Stimulated activated CD4-positive, alpha-beta T cell treated with anti-CD3 and anti-CD28 coated beads, Interleukin-4, amount 100 ng/mL, for 4 hours (primary cell): ENCODE measurements at regions not wholly inside any gene's neighbourhood (a gene's known extent, or its start where the extent isn't known, plus 50 kb on each side); places are given as distances from the start of the nearest gene placed in this dataset.
"Not testable (repeated sequence)": the region's sequence is repeated elsewhere in the genome, so short reads cannot be mapped to it uniquely, and the experiment has no call there.

Source experiments
- DNase-seq, 2 experiments: peaks; one replicate each; pipeline ENCODE4 v3.0.0-alpha.2; 2020

DNA sequence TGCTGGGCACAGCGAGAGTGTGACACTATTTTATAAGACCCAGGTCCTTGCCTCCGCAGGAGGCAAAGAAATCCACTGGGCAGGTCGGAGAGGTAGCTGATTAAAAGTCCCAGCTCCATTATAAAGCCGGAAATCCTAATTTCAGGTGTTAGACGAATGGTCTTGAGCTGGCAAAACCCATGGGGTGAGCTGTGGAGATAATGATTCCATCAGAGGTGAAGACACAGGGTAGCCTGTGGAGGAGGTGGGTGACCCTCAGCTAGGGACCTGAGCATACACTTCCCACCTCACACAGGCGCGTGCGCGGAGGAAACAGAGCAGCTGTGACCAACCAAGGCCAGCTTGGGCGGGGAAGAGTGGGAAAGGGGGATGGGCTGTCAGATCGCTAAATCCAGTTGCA lies 201.7 kb upstream of the CXCR4 start:
- DNase-seq: no peak

DNA sequence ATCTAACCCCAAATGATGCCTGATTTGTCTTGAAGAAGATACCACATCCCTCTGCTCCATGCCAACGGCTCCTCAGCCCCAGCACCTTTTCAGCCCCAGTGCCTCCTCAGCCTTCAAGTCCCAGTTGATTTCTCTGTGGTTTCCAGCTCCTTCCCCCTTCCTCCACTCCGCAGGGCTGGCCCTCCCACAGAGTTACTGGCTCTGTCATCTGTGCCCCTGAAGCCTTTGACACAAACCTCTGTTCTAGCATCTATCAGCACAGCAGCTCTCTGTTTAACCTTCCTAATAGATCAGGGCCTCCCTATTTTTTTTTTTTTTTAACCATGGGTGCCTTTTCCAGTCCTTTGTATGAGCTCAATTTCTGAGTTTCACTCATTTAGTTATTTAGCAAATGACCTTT lies 201.3 kb upstream of the CXCR4 start:
- no peak for DNase-seq

- DNase-seq: no peak
Observed at GRCh38 chr2:136314240-136314639, 196.3 kb upstream of the CXCR4 start.

- DNase-seq: not testable (repeated sequence)
Observed at GRCh38 chr2:136312568-136312967, 194.6 kb upstream of the CXCR4 start.

GRCh38 chr2:136310797-136311603 lies 193.1 kb upstream of the CXCR4 start:
- no peak for DNase-seq

- no peak for DNase-seq
Observed at GRCh38 chr2:136310005-136310495, 192.1 kb upstream of the CXCR4 start.

- DNase-seq: no peak
Observed at GRCh38 chr2:136308611-136309010, 190.7 kb upstream of the CXCR4 start.

GRCh38 chr2:136306836-136307235 lies 188.9 kb upstream of the CXCR4 start:
- DNase-seq: no peak

GRCh38 chr2:136305517-136306192 lies 187.7 kb upstream of the CXCR4 start:
- DNase-seq: peak; percentile 43 to 65

DNA sequence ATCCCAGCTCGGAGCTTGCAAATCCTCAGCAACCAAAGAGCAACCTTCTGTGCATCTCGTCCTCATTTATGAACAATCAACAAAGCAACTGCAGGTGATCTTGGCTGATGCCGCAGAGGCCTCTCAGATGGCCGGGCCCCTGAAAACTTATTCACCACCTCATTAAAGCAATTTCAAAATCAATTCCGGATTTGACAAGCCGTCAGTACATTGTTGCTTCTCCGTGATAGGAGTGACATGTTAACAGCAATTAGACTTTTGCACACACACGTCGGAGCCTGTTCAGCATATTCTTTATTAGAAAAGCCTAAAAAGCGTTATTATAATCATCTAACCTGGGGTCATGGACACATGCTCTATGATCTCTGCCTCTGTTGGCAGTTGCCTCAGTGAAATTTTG lies 183.1 kb upstream of the CXCR4 start:
- DNase-seq: no peak

DNA sequence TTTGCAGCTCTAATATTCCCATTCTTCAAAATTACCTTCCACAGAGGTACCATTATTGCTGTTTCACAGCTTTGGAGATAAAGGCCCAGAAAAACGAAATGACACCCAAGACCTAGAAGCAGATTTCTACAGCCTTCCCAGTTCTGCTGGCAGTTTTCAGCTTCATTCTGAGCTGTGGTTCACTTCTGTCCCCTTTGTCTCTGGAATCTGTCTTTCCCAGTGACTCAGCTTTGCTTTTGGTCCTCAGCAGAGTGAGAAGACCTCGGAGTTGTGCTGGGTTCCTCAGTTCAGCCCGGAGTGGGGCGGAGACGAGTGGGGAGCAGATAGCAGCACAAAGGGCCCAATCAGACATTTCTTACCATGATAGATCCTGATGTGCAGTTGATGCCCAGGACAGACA lies 180.7 kb upstream of the CXCR4 start:
- no peak for DNase-seq

DNA sequence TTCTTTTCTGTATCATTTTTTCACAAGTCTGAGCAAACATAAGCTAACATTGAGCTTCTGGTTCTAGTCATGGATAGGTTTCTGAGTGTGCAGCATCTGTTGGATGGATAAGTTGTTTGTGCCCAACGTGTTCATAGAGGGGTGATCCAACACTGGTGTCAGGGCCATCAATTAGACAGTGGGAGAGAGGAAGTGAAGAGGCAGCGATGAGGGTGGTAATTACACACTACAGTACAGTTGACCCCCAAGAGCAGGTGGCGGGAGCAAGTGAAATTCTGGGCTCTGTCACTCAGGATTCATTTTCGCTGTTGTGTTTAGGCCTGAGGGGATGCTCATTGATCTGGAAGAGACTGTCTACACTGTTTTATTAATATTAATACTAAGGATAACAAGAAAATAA lies 180.0 kb upstream of the CXCR4 start:
- no peak for DNase-seq

- no peak for DNase-seq
Observed at GRCh38 chr2:136297312-136297711, 179.4 kb upstream of the CXCR4 start.

- no peak for DNase-seq
Observed at GRCh38 chr2:136295168-136295567, 177.2 kb upstream of the CXCR4 start.

DNA sequence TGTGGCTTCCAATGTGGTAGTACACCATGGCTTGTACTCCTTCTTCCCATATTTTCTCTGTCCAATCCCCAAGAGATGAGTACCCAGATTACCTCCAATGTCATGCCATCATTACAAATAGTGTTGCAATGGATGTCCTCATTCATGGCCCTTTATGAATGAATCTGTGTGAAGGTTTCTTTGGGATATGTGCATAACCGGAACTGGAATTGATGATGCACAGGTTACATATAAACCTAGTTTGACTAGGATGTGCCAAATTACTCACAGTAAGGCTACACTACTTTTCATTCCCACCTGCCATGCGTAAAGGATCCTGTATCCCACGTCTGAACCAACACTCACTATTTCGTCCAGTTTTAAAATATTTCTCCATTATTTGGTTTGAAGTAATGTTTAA lies 173.9 kb upstream of the CXCR4 start:
- no peak for DNase-seq

GRCh38 chr2:136290326-136290725 lies 172.4 kb upstream of the CXCR4 start:
- DNase-seq: no peak

GRCh38 chr2:136288249-136288648 lies 170.3 kb upstream of the CXCR4 start:
- DNase-seq: no peak

DNA sequence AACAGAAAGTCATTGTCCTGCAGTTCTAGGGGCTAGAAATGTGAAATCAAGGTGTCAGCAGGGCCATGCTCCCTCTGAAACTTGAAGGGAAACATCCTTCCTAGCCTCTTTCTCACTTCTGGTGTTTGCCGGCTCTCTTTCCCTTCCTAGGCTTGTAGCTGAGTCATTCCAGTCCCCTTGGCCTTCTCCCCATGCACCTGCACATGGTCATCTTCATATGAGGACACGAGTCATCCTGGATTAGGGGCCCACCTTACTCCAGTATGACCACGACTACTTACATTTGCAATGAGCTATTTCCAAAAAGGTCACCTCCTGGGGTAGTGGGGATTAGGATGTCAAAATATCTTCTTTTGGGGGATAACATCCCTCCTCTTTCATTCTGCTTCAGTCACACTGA lies 168.5 kb upstream of the CXCR4 start:
- DNase-seq: no peak

- no peak for DNase-seq
Observed at GRCh38 chr2:136284226-136285119, 166.5 kb upstream of the CXCR4 start.

- DNase-seq: no peak
Observed at GRCh38 chr2:136282251-136282650, 164.3 kb upstream of the CXCR4 start.

DNA sequence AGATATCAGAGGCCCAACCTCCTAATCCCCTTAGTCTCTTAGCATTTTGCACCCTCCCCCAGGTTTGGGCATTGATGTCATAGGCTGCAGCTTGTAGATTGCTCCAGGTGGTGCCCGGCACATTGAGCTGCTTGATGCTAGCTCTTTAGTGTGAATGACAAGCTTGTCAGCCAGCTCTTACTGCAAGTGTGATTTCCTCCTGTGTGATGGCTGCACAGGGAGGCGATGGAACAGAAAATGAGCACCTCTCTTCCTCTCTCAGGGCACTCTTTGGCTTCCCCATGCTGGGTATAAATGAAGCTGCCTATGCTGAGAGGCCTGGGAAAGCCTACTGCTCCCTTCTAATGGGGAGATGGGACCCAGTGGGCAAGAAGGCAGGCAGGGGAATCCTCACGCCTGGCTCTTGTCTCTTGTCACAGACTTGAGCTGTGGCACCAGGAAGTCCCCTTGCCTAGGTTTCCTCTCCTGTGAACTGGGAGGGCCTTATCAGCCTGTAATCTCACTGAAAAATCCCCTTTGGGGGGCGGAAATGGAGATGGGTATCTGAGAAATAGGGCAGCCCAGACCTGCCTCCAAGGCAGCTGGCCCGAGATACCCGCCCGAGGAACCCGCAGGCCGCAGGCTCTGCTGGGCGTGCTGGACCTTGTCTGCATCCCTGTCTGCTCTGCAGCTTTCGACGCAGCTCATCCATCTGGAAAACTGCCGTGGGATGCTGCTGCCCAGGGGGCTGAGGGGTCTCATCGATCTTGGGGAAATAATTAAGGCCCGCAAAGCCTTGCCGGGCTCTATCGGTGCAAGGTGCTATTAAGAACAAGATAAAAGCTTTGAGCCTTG lies 163.5 kb upstream of the CXCR4 start:
- DNase-seq: peak in 1 of 2 experiments; percentile 35

- not testable (repeated sequence) for DNase-seq
Observed at GRCh38 chr2:136266346-136266745, 148.4 kb upstream of the CXCR4 start.
